Mesenteric fat pad (tissue), 1 donor: ENCODE measurements at regions not wholly inside any gene's neighbourhood (a gene's known extent, or its start where the extent isn't known, plus 50 kb on each side); places are given as distances from the start of the nearest gene placed in this dataset.

Source experiments
- DNase-seq: peaks from one replicate; pipeline ENCODE4 v3.0.0-alpha.2; 2020; ENCODE audit warnings: low spot score
- donor health status: DM: yes; HTN: yes; CAD: no.

DNA sequence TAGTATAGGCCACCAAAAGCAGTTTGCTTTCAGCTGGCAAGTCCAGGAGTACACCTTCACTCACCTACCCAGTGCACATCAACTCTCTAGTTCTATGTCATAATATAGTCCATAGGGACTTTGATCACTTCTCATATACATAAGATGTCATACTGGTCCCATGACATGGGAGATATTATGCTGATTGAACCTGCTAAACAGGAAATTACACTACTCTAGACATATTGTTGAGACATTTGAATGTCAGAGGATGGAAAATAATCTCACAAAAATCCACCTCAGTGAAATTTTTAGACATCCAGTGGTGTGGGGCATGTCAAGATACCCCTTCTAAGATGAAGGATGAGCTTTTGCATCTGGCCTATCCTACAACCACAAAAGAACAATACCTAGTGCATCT, 322.5 kb downstream of the EN1 start:
- DNase-seq = no peak

GRCh38 chr2:118523761-118524160, 323.7 kb downstream of the EN1 start:
- no peak for DNase-seq

GRCh38 chr2:118521960-118522359, 325.5 kb downstream of the EN1 start:
- no peak for DNase-seq

DNA sequence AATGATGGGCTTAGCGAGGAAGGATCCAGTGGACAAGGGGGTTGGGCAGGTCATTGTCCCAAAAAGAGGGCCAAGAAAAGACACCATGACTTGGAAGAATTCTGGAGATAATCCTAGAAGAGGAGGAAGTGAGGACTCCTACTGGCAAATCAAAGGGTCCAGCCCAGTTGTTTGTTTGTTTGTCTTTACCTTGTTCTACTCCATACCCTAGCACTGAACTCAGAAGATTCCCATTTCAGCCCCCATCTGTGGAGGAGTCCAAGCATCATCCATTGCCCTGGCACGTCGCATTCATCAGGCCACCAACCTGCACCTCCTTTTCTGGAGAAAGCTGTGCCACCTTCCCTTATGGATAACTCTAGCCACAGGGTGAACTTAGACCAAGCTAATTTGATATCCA, 326.2 kb downstream of the EN1 start:
- no peak for DNase-seq

GRCh38 chr2:118520246-118520645, 327.2 kb downstream of the EN1 start:
- DNase-seq = no peak

GRCh38 chr2:118519511-118519910, 327.9 kb downstream of the EN1 start:
- no peak for DNase-seq

- DNase-seq = no peak
Observed at GRCh38 chr2:118510807-118511206, 336.6 kb downstream of the EN1 start.

GRCh38 chr2:118509319-118510004, 338.0 kb downstream of the EN1 start:
- DNase-seq = no peak

GRCh38 chr2:118508282-118508681, 339.2 kb downstream of the EN1 start:
- no peak for DNase-seq

- DNase-seq = no peak
Observed at GRCh38 chr2:118505436-118505835, 342.0 kb downstream of the EN1 start.

GRCh38 chr2:118502106-118502505, 345.3 kb downstream of the EN1 start:
- DNase-seq = no peak

- no peak for DNase-seq
Observed at GRCh38 chr2:118498943-118499342, 348.5 kb downstream of the EN1 start.

DNA sequence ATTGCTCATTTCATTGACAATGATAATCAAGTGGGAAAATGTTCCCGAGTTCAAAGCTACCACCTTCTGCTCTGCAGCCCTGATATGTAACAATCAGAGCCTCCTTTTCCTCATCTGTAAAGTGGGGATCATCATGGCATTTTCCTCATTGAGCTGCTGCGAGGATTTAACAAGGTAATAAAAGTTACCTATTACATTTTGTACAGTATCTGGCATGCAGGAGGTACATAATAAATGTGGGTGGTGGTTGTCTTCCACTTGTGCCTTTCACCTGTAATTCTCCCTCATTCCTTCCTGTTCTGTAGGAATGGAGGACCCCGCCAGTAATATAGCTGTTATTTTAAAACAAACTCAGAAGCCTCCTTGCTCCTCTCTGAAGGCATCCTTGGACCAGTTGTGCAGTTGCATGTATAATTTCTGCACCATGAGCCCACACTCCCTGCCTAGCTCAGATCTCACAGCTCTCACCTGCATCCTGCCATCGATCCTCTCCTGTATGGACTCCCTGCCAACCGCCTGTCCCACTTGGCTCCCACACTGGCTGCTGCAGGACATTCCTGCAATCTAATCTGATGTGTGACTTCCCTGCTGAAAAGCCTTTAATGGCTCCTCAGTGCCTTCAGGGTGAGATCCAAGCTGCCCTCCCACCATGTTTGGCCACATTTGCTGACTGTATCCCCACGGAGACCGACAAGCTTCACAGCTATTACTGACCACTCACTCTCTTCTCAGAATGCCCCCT, 350.4 kb downstream of the EN1 start:
- DNase-seq = no peak

- no peak for DNase-seq
Observed at GRCh38 chr2:118496467-118496866, 351.0 kb downstream of the EN1 start.

- DNase-seq = no peak
Observed at GRCh38 chr2:118495290-118495689, 352.2 kb downstream of the EN1 start.

DNA sequence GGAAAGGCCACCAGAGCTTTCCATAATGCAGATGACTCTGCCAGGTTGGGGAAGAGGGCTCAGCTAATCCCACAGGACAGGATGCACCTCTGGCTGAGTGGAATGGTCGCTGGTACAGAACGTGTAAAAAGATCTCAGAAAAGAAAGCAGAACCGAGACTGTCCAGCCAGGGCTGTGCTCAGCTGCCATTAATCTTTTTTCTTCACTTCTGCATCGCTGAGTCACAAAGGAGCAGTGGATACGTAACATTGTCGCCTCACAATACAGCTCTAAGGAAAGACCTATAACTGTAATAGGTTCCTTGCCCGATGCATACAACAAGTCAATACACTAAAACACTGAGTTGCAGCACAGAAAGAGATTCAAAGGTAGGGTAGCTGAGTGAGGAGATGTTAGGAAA, 354.2 kb downstream of the EN1 start:
- DNase-seq = no peak

- no peak for DNase-seq
Observed at GRCh38 chr2:118492335-118492734, 355.1 kb downstream of the EN1 start.

GRCh38 chr2:118490330-118490729, 357.1 kb downstream of the EN1 start:
- no peak for DNase-seq

GRCh38 chr2:118489712-118490299, 357.6 kb downstream of the EN1 start:
- DNase-seq = no peak

DNA sequence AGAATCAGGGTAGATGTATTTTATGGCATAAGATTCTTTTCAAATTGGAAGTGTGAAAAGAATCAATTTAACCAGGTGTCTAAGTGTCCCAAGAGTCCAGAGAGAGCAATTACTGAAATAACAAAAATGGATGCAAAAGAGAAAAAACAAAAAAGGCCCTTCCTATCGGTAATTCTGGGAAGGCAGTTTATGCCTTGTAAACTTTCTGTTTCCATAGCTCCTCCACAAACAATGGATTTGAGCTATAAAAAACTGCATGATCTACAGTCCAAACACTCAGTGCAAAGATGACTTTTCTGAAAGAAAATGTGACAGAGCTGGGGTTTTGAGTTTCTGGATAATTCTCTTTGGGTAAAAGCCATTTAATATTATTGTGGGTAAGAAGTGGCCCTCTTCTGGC, 366.1 kb downstream of the EN1 start:
- DNase-seq = no peak

DNA sequence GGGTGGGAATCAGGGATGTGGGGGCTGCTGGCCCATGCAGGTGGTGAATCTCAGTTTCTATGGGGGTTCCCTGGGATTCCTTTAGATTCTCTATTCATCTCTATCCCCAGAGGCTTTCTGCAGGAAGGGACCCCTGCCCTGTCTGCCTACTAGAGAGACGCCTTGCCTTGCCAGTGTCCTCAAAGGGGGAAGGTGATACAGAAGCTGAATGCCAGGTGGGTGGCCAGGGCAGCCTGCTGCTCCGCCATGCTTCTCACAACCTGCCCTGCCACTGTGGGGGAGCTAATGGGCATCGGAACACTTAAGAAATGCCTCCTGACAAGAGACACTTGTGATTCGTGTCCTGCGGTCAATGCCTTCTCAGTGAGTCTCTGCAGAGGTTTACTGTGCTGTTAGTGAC, 368.4 kb downstream of the EN1 start:
- no peak for DNase-seq

- DNase-seq = no peak
Observed at GRCh38 chr2:118477111-118477862, 370.2 kb downstream of the EN1 start.
